Spleen (tissue), 7 donors: ENCODE measurements at regions not wholly inside any gene's neighbourhood (a gene's known extent, or its start where the extent isn't known, plus 50 kb on each side); places are given as distances from the start of the nearest gene placed in this dataset.

Experiments
- CTCF ChIP-seq, 11 experiments: fragments of 200-600 bp in 7 of 11; fragments of 450-650 bp in 4 of 11; sonication (generic) in 4 of 11; IDR thresholded peaks in 8 of 11; conservative IDR thresholded peaks in 3 of 11; 1 replicate in 7 of 11; 2 replicates in 4 of 11; pipeline versions ENCODE4 v1.4.0 to v1.8.0; 2016 to 2021; ENCODE audit warnings: antibody characterized with exemption in 11 of 11, inconsistent platforms in 4 of 11, mild to moderate bottlenecking in 1 of 11
- POLR2A ChIP-seq, 3 donors: fragments of 450-650 bp; IDR thresholded peaks; one replicate each; pipeline ENCODE4 v1.5.1; 2017; ENCODE audit warnings: antibody characterized with exemption in 3 of 3, mild to moderate bottlenecking in 1 of 3
- donor health status: DM: no; HTN: no; CAD: no; lungs with moderate emphysema.
- donor health status: DM: no; HTN: no; CAD: no.
- donor health status: DM: no; HTN: no; CAD: no.

GRCh38 chrX:10039821-10040793, 72.9 kb downstream of the CLDN34 start:
- TF ChIP-seq POLR2A (IDR thresholded peaks at IDR 0.05): no peak
- TF ChIP-seq CTCF (IDR thresholded peaks at IDR 0.05 in 8 of 11, conservative IDR thresholded peaks at IDR 0.05 in 3 of 11): no peak
